ENCODE measurements at regions not wholly inside any gene's neighbourhood (a gene's known extent, or its start where the extent isn't known, plus 50 kb on each side); places are given as distances from the start of the nearest gene placed in this dataset.

- peak; percentile 52 for DNase-seq (ENCODE audit: unreplicated experiment)
- Mint-ChIP-seq H3K9me3 (ENCODE audit: unreplicated experiment) (no peaks in the 10 kb centered on the region), H3K4me3 (ENCODE audit: unreplicated experiment) (no peak overlapping the region), H3K27ac (ENCODE audit: low read depth, unreplicated experiment) (no peak overlapping the region), H3K36me3 (ENCODE audit: insufficient read depth, unreplicated experiment) (peaks cover 4% of the 10 kb centered on the region), H3K4me1 (ENCODE audit: insufficient read depth, unreplicated experiment) (peaks cover 11% of the 10 kb centered on the region), H3K27me3 (ENCODE audit: insufficient read depth, unreplicated experiment) (no peaks in the 10 kb centered on the region)
- no TSS peak for BruUV-seq (replicated peaks)
- TF ChIP-seq CTCF (IDR thresholded peaks at IDR 0.05; ENCODE audit: unreplicated experiment), result no peak
- intact Hi-C loops (cut with micrococcal nuclease), result no loop called here
- ChIA-PET POLR2A (interaction anchor here (0.6 to 1.6 kb wide), 3 partner anchors 9 to 17 kb away, joined by 3 to 4 read pairs (median 3); no protein-coding TSS in a partner anchor), CTCF (interaction anchor here (0.7 to 1.7 kb wide), 3 partner anchors 17 to 467 kb away, joined by 3 to 8 read pairs (median 3); no protein-coding TSS in a partner anchor)
Observed at GRCh38 chr21:18147678-18148077, 97.0 kb upstream of the CHODL start.

GRCh38 chr21:18146820-18147219 lies 97.8 kb upstream of the CHODL start:
- intact Hi-C loops (cut with micrococcal nuclease), result no loop called here
- Mint-ChIP-seq H3K27me3 (ENCODE audit: insufficient read depth, unreplicated experiment) (no peaks in the 10 kb centered on the region), H3K27ac (ENCODE audit: low read depth, unreplicated experiment) (no peak overlapping the region), H3K36me3 (ENCODE audit: insufficient read depth, unreplicated experiment) (peaks cover 4% of the 10 kb centered on the region), H3K4me1 (ENCODE audit: insufficient read depth, unreplicated experiment) (peaks cover 11% of the 10 kb centered on the region), H3K9me3 (ENCODE audit: unreplicated experiment) (no peaks in the 10 kb centered on the region), H3K4me3 (ENCODE audit: unreplicated experiment) (no peak overlapping the region)
- POLR2A ChIA-PET, result interaction anchor here (1.4 to 1.6 kb wide), 2 partner anchors 12 to 18 kb away, joined by 3 to 4 read pairs; no protein-coding TSS in a partner anchor
- no peak for DNase-seq (ENCODE audit: unreplicated experiment)
- CTCF ChIA-PET, result interaction anchor here (0.6 to 1.7 kb wide), 3 partner anchors 106 to 624 kb away, joined by 3 to 8 read pairs (median 4); no protein-coding TSS in a partner anchor
- no peak for TF ChIP-seq CTCF (IDR thresholded peaks at IDR 0.05; ENCODE audit: unreplicated experiment)
- BruUV-seq (replicated peaks), result no TSS peak

- ChIA-PET POLR2A (interaction anchor here (1.4 kb wide), 1 partner anchor 10 kb away, joined by 3 read pairs; no protein-coding TSS in a partner anchor), CTCF (no interaction called here)
Observed at GRCh38 chr21:18144339-18144738, 100.3 kb upstream of the CHODL start.

DNA sequence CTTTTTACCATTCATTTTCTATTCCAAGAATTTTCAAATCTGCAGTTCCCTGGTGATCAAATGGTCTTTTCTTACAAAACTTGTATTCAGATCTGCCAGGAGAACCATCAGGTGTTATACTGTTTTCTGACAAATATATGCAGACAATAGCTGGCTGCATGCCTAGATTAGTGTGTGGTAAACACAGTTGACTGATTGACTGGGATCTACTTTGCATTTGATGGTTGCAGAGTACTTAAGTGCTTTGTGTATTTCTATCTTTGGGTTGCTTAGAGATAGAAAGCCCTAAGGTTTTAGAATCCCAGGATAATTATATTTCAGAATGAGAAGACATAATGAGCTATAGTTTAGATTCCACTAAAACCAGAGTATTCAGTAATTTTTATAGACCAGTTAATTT lies 102.0 kb upstream of the CHODL start:
- Mint-ChIP-seq H3K36me3 (ENCODE audit: insufficient read depth, unreplicated experiment) (peaks cover 4% of the 10 kb centered on the region), H3K9me3 (ENCODE audit: unreplicated experiment) (no peaks in the 10 kb centered on the region), H3K27ac (ENCODE audit: low read depth, unreplicated experiment) (no peak overlapping the region), H3K4me3 (ENCODE audit: unreplicated experiment) (no peak overlapping the region), H3K4me1 (ENCODE audit: insufficient read depth, unreplicated experiment) (peaks cover 8% of the 10 kb centered on the region), H3K27me3 (ENCODE audit: insufficient read depth, unreplicated experiment) (no peaks in the 10 kb centered on the region)
- no peak for TF ChIP-seq CTCF (IDR thresholded peaks at IDR 0.05; ENCODE audit: unreplicated experiment)
- intact Hi-C loops (cut with micrococcal nuclease), result no loop called here
- ChIA-PET CTCF (interaction anchor here (1.2 kb wide), 1 partner anchor 102 kb away, joined by 4 read pairs; no protein-coding TSS in a partner anchor), POLR2A (no interaction called here)
- DNase-seq (ENCODE audit: unreplicated experiment), result no peak
- BruUV-seq (replicated peaks), result no TSS peak

More at GRCh38 chr21:18144339-18144738, 100.3 kb upstream of the CHODL start:
- Mint-ChIP-seq H3K36me3 (ENCODE audit: insufficient read depth, unreplicated experiment) (peaks cover 4% of the 10 kb centered on the region), H3K9me3 (ENCODE audit: unreplicated experiment) (no peaks in the 10 kb centered on the region), H3K4me3 (ENCODE audit: unreplicated experiment) (no peak overlapping the region), H3K27ac (ENCODE audit: low read depth, unreplicated experiment) (no peak overlapping the region), H3K27me3 (ENCODE audit: insufficient read depth, unreplicated experiment) (no peaks in the 10 kb centered on the region), H3K4me1 (ENCODE audit: insufficient read depth, unreplicated experiment) (peaks cover 11% of the 10 kb centered on the region)
- intact Hi-C loops (cut with micrococcal nuclease), result no loop called here
- no peak for TF ChIP-seq CTCF (IDR thresholded peaks at IDR 0.05; ENCODE audit: unreplicated experiment)
- DNase-seq (ENCODE audit: unreplicated experiment), result no peak
- no TSS peak for BruUV-seq (replicated peaks)
